ENCODE measurements at regions not wholly inside any gene's neighbourhood (a gene's known extent, or its start where the extent isn't known, plus 50 kb on each side); places are given as distances from the start of the nearest gene placed in this dataset.

DNA sequence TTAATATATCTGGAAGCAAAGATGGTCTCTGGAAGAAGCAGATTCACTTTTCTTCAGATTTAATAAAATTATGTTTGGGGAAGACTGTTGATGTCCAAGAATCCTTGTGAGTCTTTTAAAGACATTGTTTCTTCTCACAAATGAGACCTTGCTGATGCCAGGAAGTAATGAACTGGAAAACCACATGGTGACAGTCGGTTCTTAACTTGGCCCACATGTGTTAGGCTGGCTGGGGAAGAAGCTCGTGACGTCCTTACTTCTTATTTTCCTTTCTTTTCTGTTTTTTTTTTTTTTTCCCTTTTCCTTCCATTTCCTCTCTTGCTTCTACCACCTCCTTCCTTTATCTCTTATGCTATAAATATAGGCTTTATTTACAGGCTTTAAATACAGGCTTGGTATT lies 950.2 kb downstream of the BCL11B start:
- TF ChIP-seq, protein P1, sequence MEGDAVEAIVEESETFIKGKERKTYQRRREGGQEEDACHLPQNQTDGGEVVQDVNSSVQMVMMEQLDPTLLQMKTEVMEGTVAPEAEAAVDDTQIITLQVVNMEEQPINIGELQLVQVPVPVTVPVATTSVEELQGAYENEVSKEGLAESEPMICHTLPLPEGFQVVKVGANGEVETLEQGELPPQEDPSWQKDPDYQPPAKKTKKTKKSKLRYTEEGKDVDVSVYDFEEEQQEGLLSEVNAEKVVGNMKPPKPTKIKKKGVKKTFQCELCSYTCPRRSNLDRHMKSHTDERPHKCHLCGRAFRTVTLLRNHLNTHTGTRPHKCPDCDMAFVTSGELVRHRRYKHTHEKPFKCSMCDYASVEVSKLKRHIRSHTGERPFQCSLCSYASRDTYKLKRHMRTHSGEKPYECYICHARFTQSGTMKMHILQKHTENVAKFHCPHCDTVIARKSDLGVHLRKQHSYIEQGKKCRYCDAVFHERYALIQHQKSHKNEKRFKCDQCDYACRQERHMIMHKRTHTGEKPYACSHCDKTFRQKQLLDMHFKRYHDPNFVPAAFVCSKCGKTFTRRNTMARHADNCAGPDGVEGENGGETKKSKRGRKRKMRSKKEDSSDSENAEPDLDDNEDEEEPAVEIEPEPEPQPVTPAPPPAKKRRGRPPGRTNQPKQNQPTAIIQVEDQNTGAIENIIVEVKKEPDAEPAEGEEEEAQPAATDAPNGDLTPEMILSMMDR (IDR thresholded peaks at IDR 0.05; ENCODE audit: insufficient read depth, low read length, poor library complexity, severe bottlenecking) = no peak
- DNase-seq (ENCODE audit: extremely low read depth, insufficient read length) = no peak
- no peaks in the 10 kb centered on the region for H3K36me3 ChIP-seq (ENCODE audit: control insufficient read depth, insufficient read depth, low read length)
- H3K27me3 ChIP-seq (replicated peaks; ENCODE audit: control insufficient read depth, insufficient read depth, low read length) = no peaks in the 10 kb centered on the region
- no peak overlapping the region for H3K4me3 ChIP-seq (replicated peaks; ENCODE audit: low read depth, low read length)

GRCh38 chr14:98323836-98324235 lies 948.2 kb downstream of the BCL11B start:
- H3K27me3 ChIP-seq (replicated peaks; ENCODE audit: control insufficient read depth, insufficient read depth, low read length) = no peaks in the 10 kb centered on the region
- H3K4me3 ChIP-seq (replicated peaks; ENCODE audit: low read depth, low read length) = no peak overlapping the region
- TF ChIP-seq, protein P1 (IDR thresholded peaks at IDR 0.05; ENCODE audit: insufficient read depth, low read length, poor library complexity, severe bottlenecking) = no peak
- DNase-seq (ENCODE audit: extremely low read depth, insufficient read length) = no peak
- no peaks in the 10 kb centered on the region for H3K36me3 ChIP-seq (ENCODE audit: control insufficient read depth, insufficient read depth, low read length)

GRCh38 chr14:98325761-98326160 lies 946.2 kb downstream of the BCL11B start:
- no peak for DNase-seq (ENCODE audit: extremely low read depth, insufficient read length)
- Histone ChIP-seq H3K36me3 (ENCODE audit: control insufficient read depth, insufficient read depth, low read length) (no peaks in the 10 kb centered on the region), H3K4me3 (replicated peaks; ENCODE audit: low read depth, low read length) (no peak overlapping the region), H3K27me3 (replicated peaks; ENCODE audit: control insufficient read depth, insufficient read depth, low read length) (no peaks in the 10 kb centered on the region)
- TF ChIP-seq, protein P1 (IDR thresholded peaks at IDR 0.05; ENCODE audit: insufficient read depth, low read length, poor library complexity, severe bottlenecking) = no peak

- H3K4me3 ChIP-seq (replicated peaks; ENCODE audit: low read depth, low read length) = no peak overlapping the region
- H3K27me3 ChIP-seq (replicated peaks; ENCODE audit: control insufficient read depth, insufficient read depth, low read length) = no peaks in the 10 kb centered on the region
- no peak for DNase-seq (ENCODE audit: extremely low read depth, insufficient read length)
- no peaks in the 10 kb centered on the region for H3K36me3 ChIP-seq (ENCODE audit: control insufficient read depth, insufficient read depth, low read length)
- TF ChIP-seq, protein P1 (IDR thresholded peaks at IDR 0.05; ENCODE audit: insufficient read depth, low read length, poor library complexity, severe bottlenecking) = no peak
Measured at GRCh38 chr14:98328496-98328895, 943.5 kb downstream of the BCL11B start.

GRCh38 chr14:98334186-98334585 lies 937.8 kb downstream of the BCL11B start:
- TF ChIP-seq, protein P1 (IDR thresholded peaks at IDR 0.05; ENCODE audit: insufficient read depth, low read length, poor library complexity, severe bottlenecking) = no peak
- DNase-seq (ENCODE audit: extremely low read depth, insufficient read length) = no peak
- Histone ChIP-seq H3K36me3 (ENCODE audit: control insufficient read depth, insufficient read depth, low read length) (no peaks in the 10 kb centered on the region), H3K27me3 (replicated peaks; ENCODE audit: control insufficient read depth, insufficient read depth, low read length) (no peaks in the 10 kb centered on the region), H3K4me3 (replicated peaks; ENCODE audit: low read depth, low read length) (no peak overlapping the region)

- no peaks in the 10 kb centered on the region for H3K27me3 ChIP-seq (replicated peaks; ENCODE audit: control insufficient read depth, insufficient read depth, low read length)
- TF ChIP-seq, protein P1 (IDR thresholded peaks at IDR 0.05; ENCODE audit: insufficient read depth, low read length, poor library complexity, severe bottlenecking) = no peak
- H3K36me3 ChIP-seq (ENCODE audit: control insufficient read depth, insufficient read depth, low read length) = no peaks in the 10 kb centered on the region
- H3K4me3 ChIP-seq (replicated peaks; ENCODE audit: low read depth, low read length) = no peak overlapping the region
- DNase-seq (ENCODE audit: extremely low read depth, insufficient read length) = no peak
Measured at GRCh38 chr14:98341211-98341610, 930.8 kb downstream of the BCL11B start.

Data from GM06990 (cell line).